ENCODE measurements at regions not wholly inside any gene's neighbourhood (a gene's known extent, or its start where the extent isn't known, plus 50 kb on each side); places are given as distances from the start of the nearest gene placed in this dataset.

GRCh38 chr18:10265560-10266333 is 188.7 kb upstream of the APCDD1 start:
- no peaks in the 10 kb centered on the region for H3K23me2 ChIP-seq (ENCODE audit: insufficient read length, low read depth, low read length, poor library complexity, severe bottlenecking)
- WGBS (ENCODE audit: extremely low coverage, insufficient read length, low lambda C conversion rate) = no CpG with 5 or more reads among the region's 6 CpGs
- no peak overlapping the region for H3K4me2 ChIP-seq (ENCODE audit: insufficient read depth, insufficient read length, low read length)
- no peaks in the 10 kb centered on the region for H3K9me3 ChIP-seq (ENCODE audit: control insufficient read depth, low read depth, low read length)
- no peak overlapping the region for H3K14ac ChIP-seq (ENCODE audit: insufficient read depth, low read length)
- H4K20me1 ChIP-seq (ENCODE audit: control insufficient read depth, insufficient read depth, insufficient read length) = no peaks in the 10 kb centered on the region
- H3K27ac ChIP-seq (ENCODE audit: insufficient read length, low read depth, low read length) = no peak overlapping the region
- no peak overlapping the region for H3T11ph ChIP-seq (ENCODE audit: low read length)
- H2AFZ ChIP-seq (ENCODE audit: low read length) = no peak overlapping the region
- H2AK5ac ChIP-seq (ENCODE audit: insufficient read length, low read length) = no peak overlapping the region
- H2BK120ac ChIP-seq (ENCODE audit: low read depth, low read length, poor library complexity, severe bottlenecking) = no peak overlapping the region
- H4K91ac ChIP-seq (ENCODE audit: insufficient read length, low read depth, low read length) = no peak overlapping the region
- Mint-ChIP-seq H3K9me3 (peaks cover 3 to 10% of the 10 kb centered on the region in 2 experiments; a peak in 3 of 5 replicates), H3K36me3 (ENCODE audit: insufficient read depth in 1 of 3, low read depth in 3 of 3) (no peaks in the 10 kb centered on the region; a peak in 2 of 7 replicates), H3K4me3 (no peak overlapping the region), H3K27ac (no peak overlapping the region; a peak in 1 of 7 replicates), H3K27me3 (ENCODE audit: low read depth) (no peaks in the 10 kb centered on the region), H3K4me1 (peaks cover 6% of the 10 kb centered on the region in 2 experiments; a peak in 3 of 4 replicates)
- no peak overlapping the region for H3K23ac ChIP-seq (ENCODE audit: insufficient read length, low read depth, low read length)
- H3K18ac ChIP-seq (ENCODE audit: insufficient read length, low read depth, low read length) = no peak overlapping the region
- no peak for TF ChIP-seq CTCF (conservative IDR thresholded peaks at IDR 0.05)
- H2BK12ac ChIP-seq (ENCODE audit: insufficient read length, low read depth, low read length) = no peak overlapping the region
- H4K8ac ChIP-seq (replicated peaks; ENCODE audit: insufficient read length, low read depth, low read length) = no peak overlapping the region
- H3K56ac ChIP-seq (ENCODE audit: insufficient read length, low read depth, low read length) = no peak overlapping the region
- no peaks in the 10 kb centered on the region for H3K27me3 ChIP-seq (ENCODE audit: insufficient read depth, low read length)
- no peak overlapping the region for H2BK15ac ChIP-seq (ENCODE audit: low read depth, low read length)
- no peaks in the 10 kb centered on the region for H3K79me2 ChIP-seq (ENCODE audit: insufficient read depth, low read length)
- H3K79me1 ChIP-seq (ENCODE audit: insufficient read depth, low read depth, low read length, poor library complexity, severe bottlenecking) = no peaks in the 10 kb centered on the region
- no peak overlapping the region for H4K5ac ChIP-seq (ENCODE audit: insufficient read length, low read depth, low read length)
- no peaks in the 10 kb centered on the region for H3K4me1 ChIP-seq (ENCODE audit: insufficient read depth, low read length)
- no peak for DNase-seq
- H3K4ac ChIP-seq (ENCODE audit: low read depth, low read length) = no peak overlapping the region
- no peak overlapping the region for H2BK20ac ChIP-seq (ENCODE audit: low read depth, low read length, poor library complexity, severe bottlenecking)
- no peak overlapping the region for H3K9ac ChIP-seq (ENCODE audit: extremely low read depth, insufficient read length, low read length)
- no peak overlapping the region for H2BK5ac ChIP-seq (ENCODE audit: insufficient read length, low read length)

Measured in H9 (cell line).